Kidney epithelial cell (primary cell): ENCODE measurements at regions not wholly inside any gene's neighbourhood (a gene's known extent, or its start where the extent isn't known, plus 50 kb on each side); places are given as distances from the start of the nearest gene placed in this dataset.

Experiments used
- DNase-seq: peaks from one replicate; pipeline ENCODE4 v3.0.0-alpha.2; 2010; ENCODE audit warnings: low read depth
- H3K27me3 ChIP-seq: 2 replicates; pipeline ENCODE4 v1.6.0; 2011; ENCODE audit warnings: low read length; ENCODE audit not compliant: control insufficient read depth, insufficient read depth
- H3K36me3 ChIP-seq: 2 replicates; pipeline ENCODE4 v1.5.1; 2011; ENCODE audit warnings: low read length; ENCODE audit not compliant: control insufficient read depth, insufficient read depth
- H3K4me3 ChIP-seq: 2 replicates; pipeline ENCODE4 v1.5.1; 2011; ENCODE audit warnings: low read depth, mild to moderate bottlenecking, control low read depth, low read length
- TF ChIP-seq, protein P1 (sequence below): IDR thresholded peaks from 2 replicates; pipeline ENCODE4 v1.5.1; 2011; ENCODE audit warnings: mild to moderate bottlenecking, moderate library complexity, low read length, control low read depth, inconsistent platforms; ENCODE audit not compliant: insufficient read depth, poor library complexity, severe bottlenecking

DNA sequence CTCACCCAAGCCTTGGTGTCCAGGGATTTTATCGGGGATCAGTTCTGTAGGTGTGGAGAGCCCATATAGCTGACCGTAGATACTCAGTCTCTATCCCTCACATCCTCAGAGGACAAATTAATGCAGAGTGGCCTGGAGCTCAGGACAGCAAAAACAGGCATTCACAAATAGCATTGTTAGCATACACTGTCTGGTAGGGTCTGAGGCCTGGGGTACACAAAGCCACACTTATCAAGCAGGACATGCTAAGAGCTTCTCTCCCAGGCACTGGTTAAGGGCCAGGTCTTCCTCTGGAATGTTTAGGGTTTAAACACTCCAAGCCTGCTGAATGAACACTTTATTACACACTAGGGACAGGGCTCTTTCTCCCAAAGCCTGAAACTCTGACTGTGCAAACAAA is 253.2 kb downstream of the NEDD1 start:
- no peak for DNase-seq
- no peak overlapping the region for H3K4me3 ChIP-seq
- H3K27me3 ChIP-seq: no peaks in the 10 kb centered on the region
- no peaks in the 10 kb centered on the region for H3K36me3 ChIP-seq
- TF ChIP-seq, protein P1, sequence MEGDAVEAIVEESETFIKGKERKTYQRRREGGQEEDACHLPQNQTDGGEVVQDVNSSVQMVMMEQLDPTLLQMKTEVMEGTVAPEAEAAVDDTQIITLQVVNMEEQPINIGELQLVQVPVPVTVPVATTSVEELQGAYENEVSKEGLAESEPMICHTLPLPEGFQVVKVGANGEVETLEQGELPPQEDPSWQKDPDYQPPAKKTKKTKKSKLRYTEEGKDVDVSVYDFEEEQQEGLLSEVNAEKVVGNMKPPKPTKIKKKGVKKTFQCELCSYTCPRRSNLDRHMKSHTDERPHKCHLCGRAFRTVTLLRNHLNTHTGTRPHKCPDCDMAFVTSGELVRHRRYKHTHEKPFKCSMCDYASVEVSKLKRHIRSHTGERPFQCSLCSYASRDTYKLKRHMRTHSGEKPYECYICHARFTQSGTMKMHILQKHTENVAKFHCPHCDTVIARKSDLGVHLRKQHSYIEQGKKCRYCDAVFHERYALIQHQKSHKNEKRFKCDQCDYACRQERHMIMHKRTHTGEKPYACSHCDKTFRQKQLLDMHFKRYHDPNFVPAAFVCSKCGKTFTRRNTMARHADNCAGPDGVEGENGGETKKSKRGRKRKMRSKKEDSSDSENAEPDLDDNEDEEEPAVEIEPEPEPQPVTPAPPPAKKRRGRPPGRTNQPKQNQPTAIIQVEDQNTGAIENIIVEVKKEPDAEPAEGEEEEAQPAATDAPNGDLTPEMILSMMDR: no peak

DNA sequence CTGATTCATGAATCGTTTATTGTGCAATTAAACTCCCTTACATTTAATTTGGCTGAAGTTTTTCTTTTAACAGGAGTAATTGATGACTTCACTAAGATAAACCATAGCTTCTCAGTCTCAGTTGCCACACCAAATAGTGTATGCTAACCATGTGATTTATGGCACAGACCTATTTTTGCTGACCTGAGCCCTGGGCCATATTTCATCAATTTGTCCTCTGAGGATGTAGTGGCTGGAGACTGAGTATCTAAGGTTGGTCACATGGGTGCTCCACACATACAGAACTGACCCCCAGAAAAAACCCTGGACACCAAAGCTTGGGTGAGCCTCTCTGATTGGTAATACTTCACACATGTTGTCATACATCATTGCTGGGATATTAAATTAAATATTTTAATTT is 255.1 kb downstream of the NEDD1 start:
- no peaks in the 10 kb centered on the region for H3K27me3 ChIP-seq
- no peaks in the 10 kb centered on the region for H3K36me3 ChIP-seq
- no peak for DNase-seq
- H3K4me3 ChIP-seq: no peak overlapping the region
- TF ChIP-seq, protein P1: no peak

DNA sequence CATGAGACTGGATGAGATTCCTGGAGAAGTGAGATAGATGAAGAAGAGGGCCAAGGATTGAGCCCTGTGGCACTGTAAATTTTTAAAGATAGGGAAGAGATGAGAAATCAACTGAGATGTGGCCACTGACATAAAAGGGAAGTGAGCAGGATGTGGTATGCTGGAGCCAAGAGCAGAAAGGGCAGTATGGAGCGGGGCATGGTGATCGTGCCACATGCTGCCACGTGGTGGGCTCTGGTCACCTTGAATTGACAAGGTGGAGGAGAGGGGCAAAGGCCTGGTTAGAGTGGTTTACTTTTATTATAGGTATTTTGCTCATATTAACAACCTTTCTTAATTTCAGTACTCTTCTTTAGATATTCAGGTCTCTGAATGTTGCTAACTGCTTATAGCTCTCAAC is 257.9 kb downstream of the NEDD1 start:
- no peak overlapping the region for H3K4me3 ChIP-seq
- TF ChIP-seq, protein P1: no peak
- DNase-seq: no peak
- H3K27me3 ChIP-seq: no peaks in the 10 kb centered on the region
- H3K36me3 ChIP-seq: no peaks in the 10 kb centered on the region

DNA sequence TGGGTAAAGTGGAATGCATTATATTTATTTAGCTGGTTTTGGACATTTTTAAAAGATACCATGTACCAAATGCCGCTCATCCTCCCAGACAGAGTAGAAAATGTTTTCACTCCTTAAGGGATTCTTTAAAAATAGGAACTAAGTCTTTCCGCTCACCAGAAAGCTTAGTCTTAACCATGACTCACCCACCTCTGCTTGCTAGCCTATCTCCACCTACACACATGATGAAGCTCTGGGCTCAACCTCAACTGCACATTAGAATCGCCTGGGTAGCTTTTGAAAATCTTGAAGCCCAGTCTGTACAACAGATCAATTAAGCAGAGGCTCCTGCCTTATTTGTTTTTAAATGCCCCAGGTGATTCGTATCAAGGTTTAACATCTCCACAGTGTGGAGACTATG is 260.5 kb downstream of the NEDD1 start:
- Histone ChIP-seq H3K36me3 (no peaks in the 10 kb centered on the region), H3K4me3 (no peak overlapping the region), H3K27me3 (no peaks in the 10 kb centered on the region)
- no peak for DNase-seq
- TF ChIP-seq, protein P1: no peak

DNA sequence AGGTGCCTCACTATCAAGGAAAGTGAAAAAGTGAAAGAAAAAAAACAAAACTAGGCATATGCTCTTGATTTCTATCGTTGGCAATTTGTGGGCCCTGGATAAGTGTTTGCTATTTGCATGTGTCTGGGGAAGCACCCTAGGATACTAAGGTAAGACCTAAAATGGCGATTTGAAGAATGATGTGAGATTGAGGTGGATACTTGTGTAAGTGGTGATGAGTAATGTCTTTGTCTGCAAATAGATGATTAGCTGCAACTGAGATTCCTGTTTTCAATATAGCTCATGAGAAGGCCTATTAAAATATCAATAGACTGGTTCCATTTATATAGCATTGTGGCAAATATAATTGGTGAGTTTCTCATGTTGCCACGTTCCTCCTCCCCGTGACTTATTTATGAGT is 261.7 kb downstream of the NEDD1 start:
- no peak for DNase-seq

More for the DNA sequence above, 261.7 kb downstream of the NEDD1 start:
- Histone ChIP-seq H3K27me3 (no peaks in the 10 kb centered on the region), H3K36me3 (no peaks in the 10 kb centered on the region), H3K4me3 (no peak overlapping the region)
- TF ChIP-seq, protein P1: no peak
